ENCODE measurements at regions not wholly inside any gene's neighbourhood (a gene's known extent, or its start where the extent isn't known, plus 50 kb on each side); places are given as distances from the start of the nearest gene placed in this dataset.

DNA sequence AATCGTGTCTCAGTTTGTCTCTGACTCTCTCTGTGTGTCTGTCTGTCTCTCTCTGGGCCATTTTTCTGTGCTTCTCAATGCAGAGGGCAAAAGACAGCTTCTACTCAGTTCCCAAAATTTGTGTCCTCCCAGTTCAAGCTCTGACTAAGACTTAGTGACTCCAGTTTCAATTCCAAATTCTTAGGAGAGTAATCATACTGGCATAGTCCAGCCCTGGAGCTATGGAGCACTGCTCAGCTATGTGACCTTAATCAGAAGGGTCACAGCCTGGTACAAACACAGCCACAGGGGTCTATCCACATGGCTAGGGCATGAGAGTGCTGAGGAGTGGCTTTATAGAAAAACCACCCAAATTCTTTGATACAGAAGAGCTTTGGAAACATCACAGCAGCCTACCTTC is 91.9 kb downstream of the FOXF2 start:
- H3K27me3 ChIP-seq (ENCODE audit: control insufficient read depth in 3 of 3, insufficient read depth in 3 of 3, low read length in 2 of 3), result no peaks in the 10 kb centered on the region
- no peaks in the 10 kb centered on the region for H3K4me1 ChIP-seq (ENCODE audit: control insufficient read depth in 5 of 5, insufficient read depth in 5 of 5, low read length in 5 of 5)
- no peaks in the 10 kb centered on the region for H3K36me3 ChIP-seq (ENCODE audit: control insufficient read depth in 4 of 4, insufficient read depth in 4 of 4, low read length in 4 of 4)
- no peak overlapping the region for H3K27ac ChIP-seq (ENCODE audit: low read depth in 1 of 2, low read length in 1 of 2)
- peaks cover 0 to 2% (median 0%) of the 10 kb centered on the region in 4 donors for H3K9me3 ChIP-seq (ENCODE audit: control insufficient read depth in 4 of 4, insufficient read depth in 3 of 4, low read length in 3 of 4)
- H3K9ac ChIP-seq (ENCODE audit: insufficient read depth in 1 of 2, low read length in 2 of 2), result no peak overlapping the region
- DNase-seq (no peak), ATAC-seq (ENCODE audit: insufficient read depth, low FRiP score) (no peak)
- WGBS, 2 donors, result 84 to 85% methylated on average over 1 of the region's 1 CpG
- TF ChIP-seq, protein P1, sequence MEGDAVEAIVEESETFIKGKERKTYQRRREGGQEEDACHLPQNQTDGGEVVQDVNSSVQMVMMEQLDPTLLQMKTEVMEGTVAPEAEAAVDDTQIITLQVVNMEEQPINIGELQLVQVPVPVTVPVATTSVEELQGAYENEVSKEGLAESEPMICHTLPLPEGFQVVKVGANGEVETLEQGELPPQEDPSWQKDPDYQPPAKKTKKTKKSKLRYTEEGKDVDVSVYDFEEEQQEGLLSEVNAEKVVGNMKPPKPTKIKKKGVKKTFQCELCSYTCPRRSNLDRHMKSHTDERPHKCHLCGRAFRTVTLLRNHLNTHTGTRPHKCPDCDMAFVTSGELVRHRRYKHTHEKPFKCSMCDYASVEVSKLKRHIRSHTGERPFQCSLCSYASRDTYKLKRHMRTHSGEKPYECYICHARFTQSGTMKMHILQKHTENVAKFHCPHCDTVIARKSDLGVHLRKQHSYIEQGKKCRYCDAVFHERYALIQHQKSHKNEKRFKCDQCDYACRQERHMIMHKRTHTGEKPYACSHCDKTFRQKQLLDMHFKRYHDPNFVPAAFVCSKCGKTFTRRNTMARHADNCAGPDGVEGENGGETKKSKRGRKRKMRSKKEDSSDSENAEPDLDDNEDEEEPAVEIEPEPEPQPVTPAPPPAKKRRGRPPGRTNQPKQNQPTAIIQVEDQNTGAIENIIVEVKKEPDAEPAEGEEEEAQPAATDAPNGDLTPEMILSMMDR (IDR thresholded peaks at IDR 0.05; ENCODE audit: control extremely low read depth, extremely low read depth), result no peak
- no peak overlapping the region for H3K4me3 ChIP-seq

DNA sequence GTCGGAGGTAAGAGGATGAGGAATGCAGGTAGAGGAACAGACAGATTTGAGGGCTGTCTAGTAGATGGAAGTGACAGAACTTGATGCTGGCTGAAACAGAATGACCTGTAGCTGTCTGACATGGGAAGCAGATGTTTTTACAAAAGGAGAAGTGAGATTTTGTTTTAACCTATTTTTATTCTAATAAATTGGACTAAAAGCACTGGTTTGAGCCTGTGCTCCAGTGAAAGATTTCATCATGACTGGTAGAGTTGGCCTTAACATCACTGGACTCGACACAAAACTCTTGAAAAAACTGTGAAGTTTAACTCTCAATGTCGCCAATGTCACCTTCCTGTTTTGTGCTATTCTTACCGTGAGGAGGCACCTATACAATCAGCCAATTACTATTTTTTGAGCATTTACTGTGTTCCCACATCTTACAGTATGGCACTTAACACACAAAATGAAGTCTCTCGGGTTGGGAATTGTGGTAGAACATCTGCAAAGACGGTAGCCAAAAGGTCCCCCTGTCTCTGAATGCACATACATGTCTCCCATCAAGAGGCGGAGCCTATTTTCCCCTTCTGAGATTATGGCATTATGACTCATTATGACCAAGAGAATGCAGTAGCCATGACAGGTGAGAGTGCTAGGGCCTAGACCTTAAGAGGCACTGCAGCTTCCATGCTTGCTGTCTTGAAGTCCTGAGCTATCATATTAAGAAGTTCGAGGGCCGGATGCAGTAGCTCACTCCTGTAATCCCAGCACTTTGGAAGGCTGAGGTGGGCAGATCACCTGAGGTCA is 93.2 kb downstream of the FOXF2 start:
- Histone ChIP-seq H3K27me3 (ENCODE audit: control insufficient read depth in 3 of 3, insufficient read depth in 3 of 3, low read length in 2 of 3) (no peaks in the 10 kb centered on the region), H3K4me3 (no peak overlapping the region), H3K36me3 (ENCODE audit: control insufficient read depth in 4 of 4, insufficient read depth in 4 of 4, low read length in 4 of 4) (no peaks in the 10 kb centered on the region), H3K9me3 (ENCODE audit: control insufficient read depth in 4 of 4, insufficient read depth in 3 of 4, low read length in 3 of 4) (peaks cover 0 to 2% (median 0%) of the 10 kb centered on the region in 4 donors), H3K9ac (ENCODE audit: insufficient read depth in 1 of 2, low read length in 2 of 2) (no peak overlapping the region), H3K4me1 (ENCODE audit: control insufficient read depth in 5 of 5, insufficient read depth in 5 of 5, low read length in 5 of 5) (no peaks in the 10 kb centered on the region), H3K27ac (ENCODE audit: low read depth in 1 of 2, low read length in 1 of 2) (no peak overlapping the region)
- WGBS, 2 donors, result 84 to 85% methylated on average over 9 of the region's 9 CpGs
- ATAC-seq (ENCODE audit: insufficient read depth, low FRiP score) (no peak), DNase-seq (no peak)
- TF ChIP-seq, protein P1 (IDR thresholded peaks at IDR 0.05; ENCODE audit: control extremely low read depth, extremely low read depth), result no peak

DNA sequence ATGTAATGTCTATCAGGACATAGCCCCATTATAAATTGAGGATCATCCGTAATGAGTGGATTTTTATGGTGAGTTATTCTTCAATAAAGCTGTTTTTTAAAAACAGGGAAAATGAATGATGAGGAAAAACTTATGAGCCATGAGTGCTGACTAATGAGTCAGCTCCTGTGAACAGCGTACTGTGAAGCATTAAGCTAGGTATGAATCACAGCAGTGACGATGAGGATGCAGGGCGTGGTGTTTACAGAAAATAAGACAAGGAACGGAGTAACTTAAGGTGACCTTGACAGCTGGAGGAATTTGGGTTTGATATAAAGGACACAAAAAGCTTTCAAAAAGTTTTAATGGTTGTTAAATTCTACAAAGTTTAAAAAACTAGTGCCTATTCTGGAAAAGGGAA is 96.3 kb downstream of the FOXF2 start:
- H3K27me3 ChIP-seq (ENCODE audit: control insufficient read depth in 3 of 3, insufficient read depth in 3 of 3, low read length in 2 of 3), result no peaks in the 10 kb centered on the region
- TF ChIP-seq, protein P1 (IDR thresholded peaks at IDR 0.05; ENCODE audit: control extremely low read depth, extremely low read depth), result no peak
- H3K4me1 ChIP-seq (ENCODE audit: control insufficient read depth in 5 of 5, insufficient read depth in 5 of 5, low read length in 5 of 5), result no peaks in the 10 kb centered on the region
- DNase-seq (no peak), ATAC-seq (ENCODE audit: insufficient read depth, low FRiP score) (no peak)
- H3K36me3 ChIP-seq (ENCODE audit: control insufficient read depth in 4 of 4, insufficient read depth in 4 of 4, low read length in 4 of 4), result no peaks in the 10 kb centered on the region
- H3K4me3 ChIP-seq, result no peak overlapping the region
- H3K9me3 ChIP-seq (ENCODE audit: control insufficient read depth in 4 of 4, insufficient read depth in 3 of 4, low read length in 3 of 4), result no peaks in the 10 kb centered on the region
- WGBS, 2 donors, result 79 to 88% methylated on average over 5 of the region's 5 CpGs
- no peak overlapping the region for H3K27ac ChIP-seq (ENCODE audit: low read depth in 1 of 2, low read length in 1 of 2)
- H3K9ac ChIP-seq (ENCODE audit: insufficient read depth in 1 of 2, low read length in 2 of 2), result no peak overlapping the region

DNA sequence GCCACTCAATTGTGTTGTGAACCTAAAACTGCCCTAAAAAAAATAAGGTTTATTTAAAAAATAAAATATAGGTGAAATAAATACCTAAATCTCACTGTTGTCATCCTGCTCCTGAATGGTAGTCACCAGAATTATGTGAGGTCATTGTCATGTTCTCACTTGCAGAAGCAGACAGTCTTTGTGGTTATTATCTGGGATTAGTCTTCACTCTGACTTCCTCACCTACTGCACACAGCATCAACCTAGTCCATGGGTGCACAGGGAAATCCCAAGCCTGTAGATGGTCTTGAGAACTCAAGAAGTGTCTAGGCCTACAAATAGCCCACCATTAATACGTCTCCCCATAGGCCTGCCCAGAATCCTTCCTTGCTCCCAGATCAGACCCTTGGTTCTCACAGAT is 97.0 kb downstream of the FOXF2 start:
- Histone ChIP-seq H3K27ac (ENCODE audit: low read depth in 1 of 2, low read length in 1 of 2) (no peak overlapping the region), H3K9me3 (ENCODE audit: control insufficient read depth in 4 of 4, insufficient read depth in 3 of 4, low read length in 3 of 4) (no peaks in the 10 kb centered on the region), H3K27me3 (ENCODE audit: control insufficient read depth in 3 of 3, insufficient read depth in 3 of 3, low read length in 2 of 3) (no peaks in the 10 kb centered on the region), H3K9ac (ENCODE audit: insufficient read depth in 1 of 2, low read length in 2 of 2) (no peak overlapping the region), H3K36me3 (ENCODE audit: control insufficient read depth in 4 of 4, insufficient read depth in 4 of 4, low read length in 4 of 4) (no peaks in the 10 kb centered on the region), H3K4me3 (no peak overlapping the region), H3K4me1 (ENCODE audit: control insufficient read depth in 5 of 5, insufficient read depth in 5 of 5, low read length in 5 of 5) (no peaks in the 10 kb centered on the region)
- ATAC-seq (ENCODE audit: insufficient read depth, low FRiP score) (no peak), DNase-seq (no peak)
- TF ChIP-seq, protein P1 (IDR thresholded peaks at IDR 0.05; ENCODE audit: control extremely low read depth, extremely low read depth), result no peak
- 77 to 92% methylated on average over 1 of the region's 1 CpG for WGBS, 2 donors

Measured in lung (tissue), 11 donors.